Tibial nerve (tissue), 4 donors: ENCODE measurements at regions not wholly inside any gene's neighbourhood (a gene's known extent, or its start where the extent isn't known, plus 50 kb on each side); places are given as distances from the start of the nearest gene placed in this dataset.

Experiments
- DNase-seq, 2 donors: peaks; one replicate each; pipeline ENCODE4 v3.0.0-alpha.2; 2019; ENCODE audit warnings: low spot score in 2 of 2
- H3K27ac ChIP-seq, 4 donors: fragments of 200-600 bp; sonication (generic) in 3 of 4; one replicate each; pipeline ENCODE4 v1.5.1; 2017 to 2019; ENCODE audit warnings: mild to moderate bottlenecking in 1 of 4
- H3K27me3 ChIP-seq, 2 donors: fragments of 200-600 bp; sonication (generic) in 1 of 2; one replicate each; pipeline versions ENCODE4 v1.5.1 to v1.6.0; 2017 to 2019
- H3K36me3 ChIP-seq, 3 donors: fragments of 200-600 bp; sonication (generic); one replicate each; pipeline ENCODE4 v1.5.1; 2018 to 2019
- H3K4me1 ChIP-seq, 4 donors: fragments of 200-600 bp; sonication (generic) in 3 of 4; one replicate each; pipeline ENCODE4 v1.5.1; 2017 to 2019
- H3K4me3 ChIP-seq, 4 donors: fragments of 200-600 bp; sonication (generic) in 3 of 4; one replicate each; pipeline ENCODE4 v1.5.1; 2017 to 2019; ENCODE audit warnings: mild to moderate bottlenecking in 1 of 4, moderate library complexity in 1 of 4
- H3K9me3 ChIP-seq, 4 donors: fragments of 200-600 bp; sonication (generic) in 3 of 4; one replicate each; pipeline ENCODE4 v1.5.1; 2017 to 2019
- CTCF ChIP-seq, 5 experiments: fragments of 200-600 bp in 3 of 5; fragments of 450-650 bp in 2 of 5; sonication (generic) in 3 of 5; IDR thresholded peaks; one replicate each; pipeline ENCODE4 v1.5.1; 2016 to 2019; ENCODE audit warnings: antibody characterized with exemption in 5 of 5, mild to moderate bottlenecking in 3 of 5, moderate library complexity in 2 of 5
- EP300 ChIP-seq, 2 donors: sonication (generic); formaldehyde crosslinking; IDR thresholded peaks; one replicate each; pipeline ENCODE4 v1.6.1; 2017; ENCODE audit warnings: antibody characterized with exemption in 2 of 2, mild to moderate bottlenecking in 1 of 2
- POLR2A ChIP-seq, 2 donors: fragments of 450-650 bp; IDR thresholded peaks; one replicate each; pipeline ENCODE4 v1.6.1; 2017; ENCODE audit warnings: antibody characterized with exemption in 2 of 2, mild to moderate bottlenecking in 2 of 2, moderate library complexity in 2 of 2
- WGBS, 2 donors: methylation state at CpG; one replicate each; pipeline ENCODE4 v1.1.5; 2018; 5-methylcytosine and 5-hydroxymethylcytosine counted together

DNA sequence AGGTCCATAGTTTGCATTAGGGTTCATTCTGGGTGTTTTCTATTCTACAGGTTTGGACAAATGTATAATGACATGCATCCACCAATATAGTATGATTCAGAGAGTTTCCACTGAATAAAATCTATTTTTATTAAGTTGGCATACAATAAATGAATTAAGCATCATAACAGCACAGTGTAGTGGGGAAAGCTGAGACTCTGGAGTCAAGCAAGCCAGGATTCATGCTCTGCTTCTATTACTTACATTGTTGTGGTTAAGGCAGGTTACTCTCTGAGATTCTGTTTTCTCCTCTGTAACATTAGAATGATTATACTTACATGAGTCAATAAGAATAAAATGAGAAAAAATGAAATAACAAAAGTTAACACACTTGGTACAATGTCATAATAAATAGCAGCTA is 131.3 kb downstream of the SLC30A10 start:
- no peaks in the 10 kb centered on the region for H3K36me3 ChIP-seq
- H3K27ac ChIP-seq: no peak overlapping the region
- no peaks in the 10 kb centered on the region for H3K9me3 ChIP-seq
- H3K4me3 ChIP-seq: no peak overlapping the region
- no peak for DNase-seq
- H3K27me3 ChIP-seq: no peaks in the 10 kb centered on the region
- TF ChIP-seq EP300 (IDR thresholded peaks at IDR 0.05): no peak
- TF ChIP-seq CTCF (IDR thresholded peaks at IDR 0.05): no peak
- TF ChIP-seq POLR2A (IDR thresholded peaks at IDR 0.05): no peak
- peaks cover 0 to 8% (median 0%) of the 10 kb centered on the region in 4 donors for H3K4me1 ChIP-seq

GRCh38 chr1:219795363-219795917 is 132.9 kb downstream of the SLC30A10 start:
- no peak overlapping the region for H3K27ac ChIP-seq
- no peaks in the 10 kb centered on the region for H3K36me3 ChIP-seq
- no peak overlapping the region for H3K4me3 ChIP-seq
- no peaks in the 10 kb centered on the region for H3K9me3 ChIP-seq
- DNase-seq: no peak
- H3K27me3 ChIP-seq: no peaks in the 10 kb centered on the region
- TF ChIP-seq CTCF (IDR thresholded peaks at IDR 0.05): no peak
- no peak for TF ChIP-seq EP300 (IDR thresholded peaks at IDR 0.05)
- no peak for TF ChIP-seq POLR2A (IDR thresholded peaks at IDR 0.05)
- peaks cover 0 to 11% (median 0%) of the 10 kb centered on the region in 4 donors for H3K4me1 ChIP-seq
- WGBS, 2 donors: 70 to 75% methylated on average over 9 of the region's 9 CpGs

- no peak for DNase-seq
- Histone ChIP-seq H3K9me3 (no peaks in the 10 kb centered on the region), H3K27ac (no peak overlapping the region), H3K4me3 (no peak overlapping the region), H3K27me3 (no peaks in the 10 kb centered on the region), H3K4me1 (peaks cover 0 to 11% (median 0%) of the 10 kb centered on the region in 4 donors), H3K36me3 (no peaks in the 10 kb centered on the region)
- TF ChIP-seq EP300 (IDR thresholded peaks at IDR 0.05) (no peak), POLR2A (IDR thresholded peaks at IDR 0.05) (no peak), CTCF (IDR thresholded peaks at IDR 0.05) (no peak)
- 79 to 88% methylated on average over 8 of the region's 8 CpGs for WGBS, 2 donors
These were observed 134.1 kb downstream of the SLC30A10 start for GRCh38 chr1:219794085-219794743.

GRCh38 chr1:219792337-219793021 is 135.9 kb downstream of the SLC30A10 start:
- no peak for DNase-seq
- Histone ChIP-seq H3K4me3 (no peak overlapping the region), H3K4me1 (peaks cover 0 to 11% (median 0%) of the 10 kb centered on the region in 4 donors), H3K36me3 (no peaks in the 10 kb centered on the region), H3K27me3 (no peaks in the 10 kb centered on the region), H3K27ac (no peak overlapping the region), H3K9me3 (peaks cover 0 to 5% (median 0%) of the 10 kb centered on the region in 4 donors)
- WGBS, 2 donors: 64 to 71% methylated on average over 3 of the region's 3 CpGs
- TF ChIP-seq EP300 (IDR thresholded peaks at IDR 0.05): no peak
- no peak for TF ChIP-seq POLR2A (IDR thresholded peaks at IDR 0.05)
- TF ChIP-seq CTCF (IDR thresholded peaks at IDR 0.05): no peak

GRCh38 chr1:219791766-219792165 is 136.6 kb downstream of the SLC30A10 start:
- H3K9me3 ChIP-seq: peaks cover 0 to 5% (median 0%) of the 10 kb centered on the region in 4 donors
- no peak for TF ChIP-seq POLR2A (IDR thresholded peaks at IDR 0.05)
- no peak for TF ChIP-seq CTCF (IDR thresholded peaks at IDR 0.05)
- TF ChIP-seq EP300 (IDR thresholded peaks at IDR 0.05): no peak
- H3K4me3 ChIP-seq: no peak overlapping the region
- peaks cover 0 to 11% (median 0%) of the 10 kb centered on the region in 4 donors for H3K4me1 ChIP-seq
- 65 to 70% methylated on average over 2 of the region's 2 CpGs for whole genome bisulfite sequencing, 2 donors
- no peaks in the 10 kb centered on the region for H3K27me3 ChIP-seq
- H3K27ac ChIP-seq: no peak overlapping the region
- no peaks in the 10 kb centered on the region for H3K36me3 ChIP-seq
- no peak for DNase-seq
